GM23338 (cell line): ENCODE measurements at regions not wholly inside any gene's neighbourhood (a gene's known extent, or its start where the extent isn't known, plus 50 kb on each side); places are given as distances from the start of the nearest gene placed in this dataset.

ENCODE experiments used
- ATAC-seq: fragments of 200-7000 bp; cut with Tn5 transposase; 3 replicates; pipeline ENCODE4 v1.9.1; 2020
- DNase-seq: peaks from one replicate; pipeline ENCODE4 v3.0.0-alpha.2; 2015; ENCODE audit warnings: low spot score
- H2AFZ ChIP-seq: fragments of 200-600 bp; sonication (generic); 2 replicates; pipeline ENCODE4 v1.8.0; 2016; ENCODE audit warnings: antibody characterized with exemption, mild to moderate bottlenecking, moderate library complexity
- H3F3A ChIP-seq: fragments of 200-600 bp; sonication (generic); replicated peaks from 2 replicates; pipeline ENCODE4 v1.8.0; 2017; ENCODE audit warnings: antibody characterized with exemption, mixed run types, low read depth
- H3K27ac ChIP-seq: fragments of 200-600 bp; sonication (generic); 2 replicates; pipeline ENCODE4 v1.6.1; 2016; ENCODE audit warnings: low read depth
- H3K27me3 ChIP-seq: fragments of 200-600 bp; sonication (generic); 2 replicates; pipeline ENCODE4 v1.8.0; 2016; ENCODE audit warnings: mild to moderate bottlenecking, mixed run types, moderate library complexity; ENCODE audit not compliant: insufficient read depth
- H3K36me3 ChIP-seq: fragments of 200-600 bp; sonication (generic); 2 replicates; pipeline ENCODE4 v1.8.0; 2016; ENCODE audit warnings: mild to moderate bottlenecking; ENCODE audit not compliant: insufficient read depth
- H3K4me1 ChIP-seq: fragments of 200-600 bp; sonication (generic); 2 replicates; pipeline ENCODE4 v1.8.0; 2016; ENCODE audit warnings: mild to moderate bottlenecking, moderate library complexity; ENCODE audit not compliant: insufficient read depth
- H3K4me2 ChIP-seq: fragments of 200-600 bp; sonication (generic); 2 replicates; pipeline ENCODE4 v1.7.1; 2017; ENCODE audit warnings: mixed run types
- H3K4me3 ChIP-seq: fragments of 200-600 bp; sonication (generic); 2 replicates; pipeline ENCODE4 v1.6.1; 2016; ENCODE audit warnings: mixed run types
- H3K79me2 ChIP-seq: fragments of 200-600 bp; sonication (generic); replicated peaks from 2 replicates; pipeline ENCODE4 v1.8.0; 2017; ENCODE audit warnings: mild to moderate bottlenecking; ENCODE audit not compliant: insufficient read depth
- H3K9me2 ChIP-seq: fragments of 200-600 bp; sonication (generic); 2 replicates; pipeline ENCODE4 v1.8.0; 2017; ENCODE audit not compliant: insufficient read depth
- H4K20me1 ChIP-seq: fragments of 200-600 bp; sonication (generic); replicated peaks from 2 replicates; pipeline ENCODE4 v1.8.0; 2017; ENCODE audit warnings: mild to moderate bottlenecking; ENCODE audit not compliant: insufficient read depth
- H3K27ac Mint-ChIP-seq: 2 replicates; pipeline ENCODE4 v1.8.0; 2020; ENCODE audit warnings: inconsistent platforms, mild to moderate bottlenecking, moderate library complexity, mixed read lengths
- H3K27me3 Mint-ChIP-seq: 3 replicates; pipeline ENCODE4 v1.8.0; 2022; ENCODE audit warnings: low read depth, mild to moderate bottlenecking, moderate library complexity, mixed read lengths, inconsistent platforms; ENCODE audit not compliant: insufficient read depth, poor library complexity
- H3K36me3 Mint-ChIP-seq: 3 replicates; pipeline ENCODE4 v1.8.0; 2021; ENCODE audit warnings: low read depth, mild to moderate bottlenecking, inconsistent platforms, moderate library complexity, mixed read lengths
- H3K4me1 Mint-ChIP-seq: 3 replicates; pipeline ENCODE4 v1.8.0; 2020; ENCODE audit warnings: mild to moderate bottlenecking, inconsistent platforms, mixed read lengths
- H3K4me3 Mint-ChIP-seq: 3 replicates; pipeline ENCODE4 v1.8.0; 2021; ENCODE audit warnings: moderate library complexity, mild to moderate bottlenecking, inconsistent platforms, mixed read lengths
- H3K9me3 Mint-ChIP-seq: 3 replicates; pipeline ENCODE4 v1.8.0; 2020; ENCODE audit warnings: moderate library complexity, mild to moderate bottlenecking, inconsistent platforms, mixed read lengths
- CREB1 ChIP-seq: fragments of 250-450 bp; sonication (Bioruptor Pico); IDR thresholded peaks from 2 replicates; pipeline ENCODE4 v1.5.0; 2020; ENCODE audit warnings: low read depth, mild to moderate bottlenecking, moderate library complexity
- ETS1 ChIP-seq: IDR thresholded peaks from 2 replicates; pipeline ENCODE4 v1.6.1; 2016; ENCODE audit warnings: antibody characterized with exemption
- EZH2 ChIP-seq: fragments of 200-600 bp; sonication (generic); IDR thresholded peaks from one replicate; pipeline ENCODE4 v1.8.0; 2017; ENCODE audit warnings: antibody characterized with exemption, mild to moderate bottlenecking, low read depth; ENCODE audit not compliant: unreplicated experiment
- EZH2phosphoT487 ChIP-seq: fragments of 200-600 bp; sonication (generic); IDR thresholded peaks from one replicate; pipeline ENCODE4 v1.8.1; 2018; ENCODE audit warnings: antibody characterized with exemption; ENCODE audit not compliant: unreplicated experiment
- NANOG ChIP-seq: IDR thresholded peaks from 2 replicates; pipeline ENCODE4 v1.6.1; 2016; ENCODE audit warnings: antibody characterized with exemption, borderline replicate concordance
- POLR2AphosphoS5 ChIP-seq: IDR thresholded peaks from 2 replicates; pipeline ENCODE4 v1.6.1; 2016; ENCODE audit warnings: antibody characterized with exemption, low read depth
- REST ChIP-seq: IDR thresholded peaks from one replicate; pipeline ENCODE4 v1.6.1; 2018; ENCODE audit warnings: antibody characterized with exemption; ENCODE audit not compliant: unreplicated experiment
- STAT1 ChIP-seq: IDR thresholded peaks from one replicate; pipeline ENCODE4 v1.6.1; 2016; ENCODE audit warnings: antibody characterized with exemption; ENCODE audit not compliant: unreplicated experiment
- ZNF114 ChIP-seq: fragments of 250-450 bp; sonication (Bioruptor Pico); IDR thresholded peaks from 2 replicates; pipeline ENCODE4 v1.5.0; 2020; ENCODE audit warnings: mild to moderate bottlenecking, moderate library complexity
- ZNF462 ChIP-seq: fragments of 250-450 bp; sonication (Bioruptor Pico); IDR thresholded peaks from 2 replicates; pipeline ENCODE4 v1.5.0; 2020; ENCODE audit warnings: mild to moderate bottlenecking, moderate library complexity

- no peak for TF ChIP-seq REST
- no peak for TF ChIP-seq EZH2phosphoT487
- no peak for TF ChIP-seq EZH2
- no peak for TF ChIP-seq POLR2AphosphoS5
- no peak for TF ChIP-seq CREB1 (CRISPR knock-in tag)
Measured at GRCh38 chr15:38874464-38874863, 309.9 kb upstream of the RASGRP1 start (continued).

GRCh38 chr15:38876211-38876610, 311.6 kb upstream of the RASGRP1 start:
- Histone ChIP-seq H2AFZ (no peak overlapping the region), H3K27ac (no peak overlapping the region), H3K27me3 (no peaks in the 10 kb centered on the region), H3K36me3 (no peaks in the 10 kb centered on the region), H3F3A (no peaks in the 10 kb centered on the region), H4K20me1 (no peaks in the 10 kb centered on the region), H3K4me2 (no peak overlapping the region), H3K4me1 (no peaks in the 10 kb centered on the region), H3K79me2 (no peaks in the 10 kb centered on the region), H3K9me2 (peaks cover 14% of the 10 kb centered on the region; the same call in 1 of the 2 replicates), H3K4me3 (no peak overlapping the region)
- ATAC-seq (no peak), DNase-seq (no peak)
- H3K36me3 Mint-ChIP-seq, result peaks cover 6% of the 10 kb centered on the region; the same call in 1 of the 3 replicates
- no peaks in the 10 kb centered on the region for H3K27me3 Mint-ChIP-seq
- H3K9me3 Mint-ChIP-seq, result peaks cover 8% of the 10 kb centered on the region; the same call in 2 of the 3 replicates
- H3K4me3 Mint-ChIP-seq, result no peak overlapping the region
- peaks cover 6% of the 10 kb centered on the region for H3K4me1 Mint-ChIP-seq
- no peak overlapping the region for H3K27ac Mint-ChIP-seq
- TF ChIP-seq ZNF114 (CRISPR knock-in tag), result no peak
- no peak for TF ChIP-seq STAT1
- TF ChIP-seq REST, result no peak
- no peak for TF ChIP-seq ZNF462
- TF ChIP-seq NANOG, result no peak
- no peak for TF ChIP-seq ETS1
- TF ChIP-seq POLR2AphosphoS5, result no peak
- no peak for TF ChIP-seq EZH2phosphoT487
- TF ChIP-seq EZH2, result no peak
